B cell (primary cell): ENCODE measurements at regions not wholly inside any gene's neighbourhood (a gene's known extent, or its start where the extent isn't known, plus 50 kb on each side); places are given as distances from the start of the nearest gene placed in this dataset.

ENCODE experiments used
- ATAC-seq: fragments of 200-7000 bp; cut with Tn5 transposase; one replicate; pipeline ENCODE4 v1.10.0; 2021; ENCODE audit warnings: low read depth, mild to moderate bottlenecking, moderate number of reproducible peaks, moderate library complexity
- CTCF ChIA-PET: fragments of 350-600 bp; sonication (Branson Sonifier 250); formaldehyde crosslinking; loops from one replicate; lab custom pipeline; 2021; ENCODE audit warnings: antibody characterized with exemption, inconsistent platforms; lab: Charles Lee
- POLR2A ChIA-PET: fragments of 350-600 bp; sonication (Branson Sonifier 250); formaldehyde crosslinking; loops from one replicate; lab custom pipeline; 2021; ENCODE audit warnings: antibody characterized with exemption; lab: Charles Lee
- DNase-seq: peaks from one replicate; pipeline ENCODE4 v3.0.0; 2013
- H2AFZ ChIP-seq: 2 replicates; pipeline ENCODE4 v1.6.1; 2012; ENCODE audit warnings: mild to moderate bottlenecking, low read depth, low read length; ENCODE audit not compliant: insufficient read depth, poor library complexity, severe bottlenecking
- H3K27ac ChIP-seq, 2 donors: 1 replicate in 1 of 2; 2 replicates in 1 of 2; pipeline ENCODE4 v1.5.1; 2012 to 2013; ENCODE audit warnings: low read length in 2 of 2, mild to moderate bottlenecking in 2 of 2, moderate library complexity in 1 of 2
- H3K27me3 ChIP-seq, 4 experiments: fragments of 200-600 bp in 1 of 4; sonication (generic) in 1 of 4; replicated peaks in 1 of 4; 1 replicate in 2 of 4; 2 replicates in 2 of 4; pipeline versions ENCODE4 v1.6.1 to v1.7.0; 2013 to 2016; ENCODE audit warnings: low read length in 3 of 4, mild to moderate bottlenecking in 2 of 4, mixed read lengths in 1 of 4, moderate library complexity in 1 of 4; ENCODE audit not compliant: insufficient read depth in 4 of 4, control insufficient read depth in 3 of 4; ENCODE audit errors: control extremely low read depth in 1 of 4
- H3K36me3 ChIP-seq, 2 experiments: replicated peaks in 1 of 2; 1 replicate in 1 of 2; 2 replicates in 1 of 2; pipeline versions ENCODE4 v1.6.1 to v1.7.1; 2013; ENCODE audit warnings: low read length in 1 of 2; ENCODE audit not compliant: insufficient read depth in 2 of 2, control insufficient read depth in 1 of 2; ENCODE audit errors: control extremely low read depth in 1 of 2, extremely low read depth in 1 of 2
- H3K4me1 ChIP-seq, 2 donors: fragments of 200-600 bp in 1 of 2; sonication (generic) in 1 of 2; 1 replicate in 1 of 2; 2 replicates in 1 of 2; pipeline versions ENCODE4 v1.5.1 to v1.6.1; 2013 to 2017; ENCODE audit warnings: low read length in 2 of 2; ENCODE audit not compliant: control insufficient read depth in 2 of 2, insufficient read depth in 2 of 2
- H3K4me2 ChIP-seq: replicated peaks from 2 replicates; pipeline ENCODE3; 2012; ENCODE audit warnings: mild to moderate bottlenecking, low read depth, low read length; ENCODE audit not compliant: poor library complexity, severe bottlenecking
- H3K4me3 ChIP-seq, 5 experiments: fragments of 200-600 bp in 1 of 5; sonication (generic) in 1 of 5; 1 replicate in 3 of 5; 2 replicates in 2 of 5; pipeline versions ENCODE4 v1.5.1 to v1.7.0; 2011 to 2016; ENCODE audit warnings: low read length in 4 of 5, mild to moderate bottlenecking in 4 of 5, low read depth in 2 of 5, control low read depth in 1 of 5, moderate library complexity in 1 of 5; ENCODE audit not compliant: insufficient read depth in 1 of 5; ENCODE audit errors: control extremely low read depth in 1 of 5, extremely low read depth in 1 of 5
- H3K79me2 ChIP-seq: fragments of 200-600 bp; sonication (generic); one replicate; pipeline ENCODE4 v1.6.0; 2016; ENCODE audit warnings: low read length; ENCODE audit not compliant: control insufficient read depth, insufficient read depth
- H3K9ac ChIP-seq: fragments of 200-600 bp; sonication (generic); 2 replicates; pipeline ENCODE4 v1.6.1; 2017; ENCODE audit warnings: mild to moderate bottlenecking, low read length, moderate library complexity
- H3K9me3 ChIP-seq, 3 donors: one replicate each; pipeline versions ENCODE4 v1.6.1 to v1.7.1; 2013; ENCODE audit warnings: low read length in 2 of 3; ENCODE audit not compliant: control insufficient read depth in 2 of 3, insufficient read depth in 1 of 3; ENCODE audit errors: control extremely low read depth in 1 of 3
- H4K20me1 ChIP-seq: 2 replicates; pipeline ENCODE4 v1.6.0; 2012; ENCODE audit warnings: mild to moderate bottlenecking, low read length; ENCODE audit not compliant: insufficient read depth, control insufficient read depth, poor library complexity, severe bottlenecking
- H3K27ac Mint-ChIP-seq: one replicate; pipeline ENCODE4 v1.8.0; 2021; ENCODE audit warnings: mixed read lengths
- H3K27me3 Mint-ChIP-seq: one replicate; pipeline ENCODE4 v1.8.0; 2021; ENCODE audit warnings: mixed read lengths
- H3K4me1 Mint-ChIP-seq: one replicate; pipeline ENCODE4 v1.8.0; 2021; ENCODE audit warnings: mixed read lengths
- H3K4me3 Mint-ChIP-seq: one replicate; pipeline ENCODE4 v1.8.0; 2021; ENCODE audit warnings: mixed read lengths
- H3K9me3 Mint-ChIP-seq: one replicate; pipeline ENCODE4 v1.8.0; 2022; ENCODE audit warnings: mixed read lengths; ENCODE audit not compliant: insufficient read depth
- CTCF ChIP-seq: fragments of 200-600 bp; IDR thresholded peaks from one replicate; pipeline ENCODE4 v1.8.0; 2022; ENCODE audit warnings: antibody characterized with exemption, mild to moderate bottlenecking
- EZH2 ChIP-seq: IDR thresholded peaks from 2 replicates; pipeline ENCODE4 v1.6.1; 2012; ENCODE audit warnings: borderline replicate concordance, low read depth, mild to moderate bottlenecking, moderate library complexity, low read length; ENCODE audit not compliant: insufficient read depth, poor library complexity, severe bottlenecking
- WGBS: methylation state at CpG from one replicate; pipeline ENCODE4 v1.1.5; 2013; ENCODE audit warnings: missing lambda C conversion rate; ENCODE audit not compliant: insufficient coverage; 5-methylcytosine and 5-hydroxymethylcytosine counted together
- intact Hi-C: fragments of 100-400 bp; cut with micrococcal nuclease; formaldehyde crosslinking; loops from one replicate; pipeline ENCODE4 v1.10.0; 2022

GRCh38 chr3:28103861-28104260 lies 137.6 kb upstream of the CMC1 start:
- Histone ChIP-seq H3K4me1 (no peaks in the 10 kb centered on the region), H4K20me1 (no peaks in the 10 kb centered on the region), H3K27me3 (no peaks in the 10 kb centered on the region), H3K4me3 (no peak overlapping the region), H3K4me2 (no peak overlapping the region), H3K27ac (no peak overlapping the region), H3K9me3 (peaks cover 0 to 4% (median 4%) of the 10 kb centered on the region in 3 donors), H3K36me3 (no peaks in the 10 kb centered on the region), H3K9ac (no peak overlapping the region), H3K79me2 (no peaks in the 10 kb centered on the region), H2AFZ (no peak overlapping the region)
- CTCF ChIA-PET: no interaction called here
- intact Hi-C loops: no loop called here
- TF ChIP-seq CTCF (no peak), EZH2 (no peak)
- H3K4me1 Mint-ChIP-seq: no peaks in the 10 kb centered on the region
- DNase-seq: no peak
- H3K9me3 Mint-ChIP-seq: peaks cover 5% of the 10 kb centered on the region
- no peak for ATAC-seq
- no peaks in the 10 kb centered on the region for H3K27me3 Mint-ChIP-seq
- no peak overlapping the region for H3K4me3 Mint-ChIP-seq
- no peak overlapping the region for H3K27ac Mint-ChIP-seq
- POLR2A ChIA-PET: no interaction called here
- 20% methylated on average over 1 of the region's 3 CpGs for WGBS

- Mint-ChIP-seq H3K27ac (no peak overlapping the region), H3K27me3 (no peaks in the 10 kb centered on the region), H3K4me3 (no peak overlapping the region), H3K9me3 (peaks cover 5% of the 10 kb centered on the region), H3K4me1 (no peaks in the 10 kb centered on the region)
- Histone ChIP-seq H3K36me3 (no peaks in the 10 kb centered on the region), H3K4me3 (no peak overlapping the region), H3K9me3 (peaks cover 0 to 4% (median 0%) of the 10 kb centered on the region in 3 donors), H3K9ac (no peak overlapping the region), H2AFZ (no peak overlapping the region), H3K27ac (no peak overlapping the region), H3K4me2 (no peak overlapping the region), H3K27me3 (no peaks in the 10 kb centered on the region), H4K20me1 (no peaks in the 10 kb centered on the region), H3K4me1 (no peaks in the 10 kb centered on the region), H3K79me2 (no peaks in the 10 kb centered on the region)
- ChIA-PET POLR2A (no interaction called here), CTCF (no interaction called here)
- 91% methylated on average over 9 of the region's 11 CpGs for WGBS
- intact Hi-C loops: no loop called here
- ATAC-seq (no peak), DNase-seq (no peak)
- TF ChIP-seq EZH2 (no peak), CTCF (no peak)
Observed at GRCh38 chr3:28104896-28105534, 136.4 kb upstream of the CMC1 start.
